ENCODE measurements at regions not wholly inside any gene's neighbourhood (a gene's known extent, or its start where the extent isn't known, plus 50 kb on each side); places are given as distances from the start of the nearest gene placed in this dataset.

GRCh38 chr18:67652288-67652687, 135.8 kb upstream of the DSEL start:
- Histone ChIP-seq H2AFZ (no peak overlapping the region), H4K20me1 (ENCODE audit: insufficient read depth, poor library complexity, severe bottlenecking) (no peaks in the 10 kb centered on the region), H3K27ac (no peak overlapping the region), H3K9me3 (ENCODE audit: low read depth) (no peaks in the 10 kb centered on the region), H3K36me3 (replicated peaks; ENCODE audit: insufficient read depth, low read depth) (no peaks in the 10 kb centered on the region), H3K79me2 (no peaks in the 10 kb centered on the region), H3K4me3 (no peak overlapping the region), H3K4me1 (ENCODE audit: insufficient read depth) (no peaks in the 10 kb centered on the region), H3K9me2 (replicated peaks; ENCODE audit: insufficient read depth) (no peaks in the 10 kb centered on the region), H3K27me3 (no peaks in the 10 kb centered on the region), H3K4me2 (no peak overlapping the region)
- 61% methylated on average over 1 of the region's 1 CpG for WGBS (ENCODE audit: low lambda C conversion rate, missing lambda C conversion rate)
- no peak for DNase-seq (ENCODE audit: low spot score)
- no peak for TF ChIP-seq EZH2 (IDR thresholded peaks at IDR 0.05; ENCODE audit: borderline replicate concordance)
- TF ChIP-seq EZH2phosphoT487 (IDR thresholded peaks at IDR 0.05; ENCODE audit: low read depth, severe bottlenecking, unreplicated experiment) = no peak
- no peak for TF ChIP-seq CTCF (IDR thresholded peaks at IDR 0.05; ENCODE audit: poor library complexity)

- Histone ChIP-seq H2AFZ (no peak overlapping the region), H3K9me2 (replicated peaks; ENCODE audit: insufficient read depth) (no peaks in the 10 kb centered on the region), H3K4me1 (ENCODE audit: insufficient read depth) (no peaks in the 10 kb centered on the region), H3K4me2 (no peak overlapping the region), H4K20me1 (ENCODE audit: insufficient read depth, poor library complexity, severe bottlenecking) (no peaks in the 10 kb centered on the region), H3K36me3 (replicated peaks; ENCODE audit: insufficient read depth, low read depth) (no peaks in the 10 kb centered on the region), H3K27me3 (no peaks in the 10 kb centered on the region), H3K4me3 (no peak overlapping the region), H3K27ac (no peak overlapping the region), H3K9me3 (ENCODE audit: low read depth) (no peaks in the 10 kb centered on the region), H3K79me2 (no peaks in the 10 kb centered on the region)
- WGBS (ENCODE audit: low lambda C conversion rate, missing lambda C conversion rate) = 67% methylated on average over 4 of the region's 4 CpGs
- TF ChIP-seq EZH2phosphoT487 (IDR thresholded peaks at IDR 0.05; ENCODE audit: low read depth, severe bottlenecking, unreplicated experiment) = no peak
- no peak for TF ChIP-seq EZH2 (IDR thresholded peaks at IDR 0.05; ENCODE audit: borderline replicate concordance)
- no peak for TF ChIP-seq CTCF (IDR thresholded peaks at IDR 0.05; ENCODE audit: poor library complexity)
- no peak for DNase-seq (ENCODE audit: low spot score)
These were observed 134.9 kb upstream of the DSEL start for GRCh38 chr18:67651438-67651837.

GRCh38 chr18:67650686-67651385, 134.3 kb upstream of the DSEL start:
- Histone ChIP-seq H3K4me3 (no peak overlapping the region), H3K4me2 (no peak overlapping the region), H3K27ac (no peak overlapping the region), H3K9me3 (ENCODE audit: low read depth) (no peaks in the 10 kb centered on the region), H2AFZ (no peak overlapping the region), H3K79me2 (no peaks in the 10 kb centered on the region), H3K9me2 (replicated peaks; ENCODE audit: insufficient read depth) (no peaks in the 10 kb centered on the region), H3K27me3 (no peaks in the 10 kb centered on the region), H3K4me1 (ENCODE audit: insufficient read depth) (no peaks in the 10 kb centered on the region), H3K36me3 (replicated peaks; ENCODE audit: insufficient read depth, low read depth) (no peaks in the 10 kb centered on the region), H4K20me1 (ENCODE audit: insufficient read depth, poor library complexity, severe bottlenecking) (no peaks in the 10 kb centered on the region)
- TF ChIP-seq EZH2phosphoT487 (IDR thresholded peaks at IDR 0.05; ENCODE audit: low read depth, severe bottlenecking, unreplicated experiment) (no peak), EZH2 (IDR thresholded peaks at IDR 0.05; ENCODE audit: borderline replicate concordance) (no peak), CTCF (IDR thresholded peaks at IDR 0.05; ENCODE audit: poor library complexity) (no peak)
- WGBS (ENCODE audit: low lambda C conversion rate, missing lambda C conversion rate) = 77% methylated on average over 6 of the region's 6 CpGs
- DNase-seq (ENCODE audit: low spot score) = no peak

Measured in hepatocyte (in vitro differentiated cells).